ENCODE measurements at regions not wholly inside any gene's neighbourhood (a gene's known extent, or its start where the extent isn't known, plus 50 kb on each side); places are given as distances from the start of the nearest gene placed in this dataset.

DNA sequence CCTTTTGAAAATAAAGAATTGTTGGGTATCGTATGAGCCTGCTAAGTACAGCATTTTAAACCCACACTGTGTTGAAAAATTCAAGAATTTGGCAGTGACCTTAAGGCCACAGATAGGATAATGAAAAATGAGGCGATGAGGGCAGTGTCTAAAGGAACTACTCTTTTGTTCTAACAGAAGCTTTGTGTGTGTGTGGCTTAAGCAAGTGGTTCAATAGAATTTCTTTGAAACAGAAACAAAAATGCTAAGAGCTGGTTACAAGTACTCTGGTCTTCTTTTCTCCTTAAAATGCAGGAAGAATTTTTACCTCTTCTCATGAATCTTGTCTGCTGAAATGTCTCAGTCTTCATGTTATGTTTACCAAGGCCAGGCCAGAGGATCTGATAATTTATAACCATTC lies 279.5 kb downstream of the ZNF536 start:
- H3K27ac ChIP-seq: no peak overlapping the region
- DNase-seq: no peak
- WGBS, 2 donors: 54 to 78% methylated on average over 2 of the region's 2 CpGs
- H3K4me3 ChIP-seq: no peak overlapping the region
- TF ChIP-seq POLR2A (IDR thresholded peaks at IDR 0.05): no peak
- TF ChIP-seq, protein P1, sequence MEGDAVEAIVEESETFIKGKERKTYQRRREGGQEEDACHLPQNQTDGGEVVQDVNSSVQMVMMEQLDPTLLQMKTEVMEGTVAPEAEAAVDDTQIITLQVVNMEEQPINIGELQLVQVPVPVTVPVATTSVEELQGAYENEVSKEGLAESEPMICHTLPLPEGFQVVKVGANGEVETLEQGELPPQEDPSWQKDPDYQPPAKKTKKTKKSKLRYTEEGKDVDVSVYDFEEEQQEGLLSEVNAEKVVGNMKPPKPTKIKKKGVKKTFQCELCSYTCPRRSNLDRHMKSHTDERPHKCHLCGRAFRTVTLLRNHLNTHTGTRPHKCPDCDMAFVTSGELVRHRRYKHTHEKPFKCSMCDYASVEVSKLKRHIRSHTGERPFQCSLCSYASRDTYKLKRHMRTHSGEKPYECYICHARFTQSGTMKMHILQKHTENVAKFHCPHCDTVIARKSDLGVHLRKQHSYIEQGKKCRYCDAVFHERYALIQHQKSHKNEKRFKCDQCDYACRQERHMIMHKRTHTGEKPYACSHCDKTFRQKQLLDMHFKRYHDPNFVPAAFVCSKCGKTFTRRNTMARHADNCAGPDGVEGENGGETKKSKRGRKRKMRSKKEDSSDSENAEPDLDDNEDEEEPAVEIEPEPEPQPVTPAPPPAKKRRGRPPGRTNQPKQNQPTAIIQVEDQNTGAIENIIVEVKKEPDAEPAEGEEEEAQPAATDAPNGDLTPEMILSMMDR (IDR thresholded peaks at IDR 0.05): no peak
- H3K9me3 ChIP-seq: no peaks in the 10 kb centered on the region
- no peaks in the 10 kb centered on the region for H3K4me1 ChIP-seq
- intact Hi-C loops (cut with DNase I): loop anchor here (10.0 kb wide), 1 partner anchor 427 kb away; no protein-coding TSS in a partner anchor
- H3K36me3 ChIP-seq: no peaks in the 10 kb centered on the region
- peaks cover 0 to 42% (median 0%) of the 10 kb centered on the region in 4 donors for H3K27me3 ChIP-seq

DNA sequence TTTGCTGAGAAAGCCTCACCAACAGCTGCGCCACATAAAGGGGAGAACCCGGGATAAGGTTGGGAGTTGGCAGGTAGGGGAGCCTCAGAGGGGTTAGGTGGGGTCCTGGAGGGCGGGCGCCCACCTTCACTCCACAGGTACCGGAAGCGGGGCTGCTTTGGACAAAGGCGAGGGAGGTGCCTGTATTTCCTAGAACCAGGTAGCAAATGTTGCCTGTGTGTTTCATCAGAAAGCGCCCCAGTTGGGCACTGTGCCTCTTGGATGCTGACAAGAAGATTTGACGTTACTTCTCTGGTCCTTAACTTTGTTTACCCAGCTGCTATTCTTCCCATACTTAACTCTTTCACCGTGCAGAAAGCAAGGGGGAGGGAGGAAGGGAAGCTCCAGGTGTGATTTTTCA lies 278.9 kb downstream of the ZNF536 start:
- no peaks in the 10 kb centered on the region for H3K36me3 ChIP-seq
- TF ChIP-seq, protein P1 (IDR thresholded peaks at IDR 0.05): no peak
- TF ChIP-seq POLR2A (IDR thresholded peaks at IDR 0.05): no peak
- intact Hi-C loops (cut with DNase I): loop anchor here (10.0 kb wide), 1 partner anchor 426 kb away; no protein-coding TSS in a partner anchor
- no peak overlapping the region for H3K27ac ChIP-seq
- no peak overlapping the region for H3K4me3 ChIP-seq
- peaks cover 0 to 48% (median 0%) of the 10 kb centered on the region in 4 donors for H3K27me3 ChIP-seq
- WGBS, 2 donors: 33 to 40% methylated on average over 9 to 10 of the region's 10 CpGs
- H3K9me3 ChIP-seq: no peaks in the 10 kb centered on the region
- no peaks in the 10 kb centered on the region for H3K4me1 ChIP-seq
- DNase-seq: no peak

DNA sequence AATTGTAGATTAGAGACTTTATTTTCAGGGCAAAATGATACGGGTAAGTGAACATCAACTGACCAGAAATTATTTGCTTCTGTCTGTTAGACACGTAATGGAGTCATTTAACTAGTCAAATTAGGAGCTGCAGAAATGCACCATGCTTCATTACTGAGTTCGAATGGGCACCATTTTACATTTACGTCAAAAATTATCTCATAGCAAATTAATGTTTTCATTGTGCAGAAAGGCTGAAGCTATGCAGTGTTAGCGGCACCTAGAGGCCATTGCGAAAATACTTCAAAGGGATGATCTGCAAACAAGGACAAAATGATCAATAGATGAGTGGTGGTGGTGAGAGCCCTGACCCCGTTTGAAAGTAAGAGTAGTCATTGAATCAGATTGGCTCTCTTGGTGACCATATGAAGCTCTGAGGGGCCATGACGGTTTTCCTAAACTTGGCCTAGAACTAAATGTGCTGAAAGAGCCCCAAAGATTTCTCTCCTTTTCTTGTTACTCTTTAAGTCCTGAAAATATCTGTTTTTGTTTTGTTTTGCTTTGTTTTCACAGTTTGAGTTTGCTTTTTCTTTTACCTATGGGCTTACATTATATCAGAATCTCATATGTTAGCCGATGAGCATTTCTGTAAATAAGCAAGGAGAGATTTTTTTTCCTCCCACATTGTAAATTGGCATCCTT lies 277.9 kb downstream of the ZNF536 start:
- Histone ChIP-seq H3K9me3 (no peaks in the 10 kb centered on the region), H3K4me3 (no peak overlapping the region), H3K4me1 (no peaks in the 10 kb centered on the region), H3K27me3 (peaks cover 0 to 54% (median 0%) of the 10 kb centered on the region in 4 donors), H3K36me3 (no peaks in the 10 kb centered on the region), H3K27ac (no peak overlapping the region)
- WGBS, 2 donors: 15% methylated on average over 9 of the region's 9 CpGs
- intact Hi-C loops (cut with DNase I): loop anchor here (10.0 kb wide), 1 partner anchor 425 kb away; no protein-coding TSS in a partner anchor
- TF ChIP-seq, protein P1 (IDR thresholded peaks at IDR 0.05): peak; percentile 26 to 74 (median 52)
- TF ChIP-seq POLR2A (IDR thresholded peaks at IDR 0.05): no peak
- DNase-seq: no peak

DNA sequence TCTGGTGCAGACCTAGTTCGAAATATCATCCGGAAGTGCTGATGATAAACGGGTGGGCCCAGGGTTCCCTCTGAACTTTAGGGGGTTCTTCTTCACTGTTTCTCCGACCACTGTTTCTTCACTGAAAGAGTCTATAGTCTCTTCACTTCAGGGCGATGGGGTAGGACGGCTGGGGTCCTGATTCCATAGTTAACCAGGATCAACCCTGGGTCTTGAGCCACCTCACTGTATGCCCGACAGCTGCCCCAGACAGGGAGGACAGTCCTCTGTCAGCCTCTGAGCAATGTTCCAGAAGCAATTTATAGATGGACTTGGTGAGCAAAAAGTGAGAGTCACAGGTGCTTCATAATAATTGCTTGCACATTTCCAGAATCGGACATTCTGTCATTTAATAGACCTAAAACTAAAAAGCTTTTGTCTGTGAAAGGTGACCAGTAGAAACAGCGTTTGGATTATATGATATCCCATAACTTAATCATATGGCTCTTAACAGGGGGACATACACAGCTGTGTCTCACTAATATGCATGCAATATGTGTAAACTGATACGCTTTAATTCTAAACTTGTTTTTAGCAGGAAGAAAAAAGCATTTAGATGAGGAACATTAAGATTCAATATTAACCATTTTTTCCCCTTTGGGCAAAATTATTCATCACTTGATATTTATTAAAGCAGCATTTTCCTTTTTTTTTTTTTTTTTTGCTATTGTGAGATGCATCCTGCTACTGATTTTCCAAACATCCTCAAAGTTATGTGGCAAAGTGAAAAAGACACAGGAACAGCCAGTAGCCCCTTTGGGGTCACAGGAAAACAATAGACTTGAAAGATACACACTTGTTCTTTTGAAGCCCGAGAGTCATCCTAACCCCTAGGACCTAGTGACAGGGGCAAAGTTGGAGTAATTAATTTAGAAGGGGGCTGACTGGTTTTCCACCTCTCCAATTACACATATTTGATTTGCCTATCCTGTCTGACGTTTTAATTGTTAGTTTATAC lies 277.0 kb downstream of the ZNF536 start:
- WGBS, 2 donors: 64 to 71% methylated on average over 12 of the region's 12 CpGs
- H3K4me3 ChIP-seq: no peak overlapping the region
- intact Hi-C loops (cut with DNase I): no loop called here
- no peak overlapping the region for H3K27ac ChIP-seq
- H3K27me3 ChIP-seq: peaks cover 0 to 54% (median 0%) of the 10 kb centered on the region in 4 donors
- TF ChIP-seq, protein P1 (IDR thresholded peaks at IDR 0.05): no peak
- TF ChIP-seq POLR2A (IDR thresholded peaks at IDR 0.05): no peak
- DNase-seq: no peak
- no peaks in the 10 kb centered on the region for H3K9me3 ChIP-seq
- H3K4me1 ChIP-seq: no peaks in the 10 kb centered on the region
- H3K36me3 ChIP-seq: no peaks in the 10 kb centered on the region
